Posterior vena cava (tissue), 2 donors: ENCODE measurements at regions not wholly inside any gene's neighbourhood (a gene's known extent, or its start where the extent isn't known, plus 50 kb on each side); places are given as distances from the start of the nearest gene placed in this dataset.
"Not testable (repeated sequence)": the region's sequence is repeated elsewhere in the genome, so short reads cannot be mapped to it uniquely, and the experiment has no call there.

ENCODE experiments used
- DNase-seq: peaks from one replicate; pipeline ENCODE4 v3.0.0-alpha.2; 2020; ENCODE audit warnings: low spot score
- intact Hi-C, 2 donors: fragments of 100-400 bp; cut with DNase I; formaldehyde crosslinking; loops; one replicate each; pipeline versions ENCODE4 v1.14.1 to v1.14.2; 2022 to 2023
- donor health status: DM: yes; HTN: yes; CAD: no.
- donor health status: DM: yes; HTN: yes; CAD: no.

- intact Hi-C loops, result no loop called here
- no peak for DNase-seq
Measured at GRCh38 chr10:78442836-78443550, 409.3 kb downstream of the RPS24 start.

GRCh38 chr10:78443900-78444571, 410.4 kb downstream of the RPS24 start:
- DNase-seq, result no peak
- intact Hi-C loops, result no loop called here

GRCh38 chr10:78444741-78445140, 411.1 kb downstream of the RPS24 start:
- intact Hi-C loops, DNase-seq: not testable (repeated sequence)

- DNase-seq, result no peak
- intact Hi-C loops, result no loop called here
Measured at GRCh38 chr10:78445308-78445707, 411.6 kb downstream of the RPS24 start.

- no peak for DNase-seq
Measured at GRCh38 chr10:78448470-78448869, 414.8 kb downstream of the RPS24 start.

GRCh38 chr10:78448994-78449418, 415.3 kb downstream of the RPS24 start:
- DNase-seq, result no peak
- intact Hi-C loops, result no loop called here

More at GRCh38 chr10:78448470-78448869, 414.8 kb downstream of the RPS24 start:
- intact Hi-C loops, result no loop called here

- intact Hi-C loops, result no loop called here
- peak; percentile 5 for DNase-seq
Measured at GRCh38 chr10:78449554-78449953, 415.9 kb downstream of the RPS24 start.

GRCh38 chr10:78450239-78450638, 416.6 kb downstream of the RPS24 start:
- intact Hi-C loops, result no loop called here
- peak; percentile 25 for DNase-seq

GRCh38 chr10:78450807-78451485, 417.3 kb downstream of the RPS24 start:
- intact Hi-C loops, result no loop called here
- peak; percentile 19 for DNase-seq

- DNase-seq, result peak; percentile 76
- intact Hi-C loops, result no loop called here
Measured at GRCh38 chr10:78451592-78451991, 417.9 kb downstream of the RPS24 start.

GRCh38 chr10:78454123-78454645, 420.5 kb downstream of the RPS24 start:
- intact Hi-C loops, result no loop called here
- DNase-seq, result no peak

GRCh38 chr10:78455236-78455635, 421.6 kb downstream of the RPS24 start:
- intact Hi-C loops, result no loop called here
- DNase-seq, result no peak

GRCh38 chr10:78455811-78456210, 422.1 kb downstream of the RPS24 start:
- intact Hi-C loops, result no loop called here
- peak; percentile 70 for DNase-seq

- intact Hi-C loops, result no loop called here
- peak; percentile 60 for DNase-seq
Measured at GRCh38 chr10:78456649-78457400, 423.2 kb downstream of the RPS24 start.

- intact Hi-C loops, result no loop called here
- DNase-seq, result peak; percentile 38
Measured at GRCh38 chr10:78457804-78458482, 424.3 kb downstream of the RPS24 start.

GRCh38 chr10:78458983-78459638, 425.4 kb downstream of the RPS24 start:
- DNase-seq, result no peak
- intact Hi-C loops, result no loop called here

- peak; percentile 29 for DNase-seq
- intact Hi-C loops, result no loop called here
Measured at GRCh38 chr10:78459639-78460037, 426.0 kb downstream of the RPS24 start.

GRCh38 chr10:78460204-78460603, 426.5 kb downstream of the RPS24 start:
- intact Hi-C loops, result no loop called here
- no peak for DNase-seq
